Glutamatergic neuron (in vitro differentiated cells): ENCODE measurements at regions not wholly inside any gene's neighbourhood (a gene's known extent, or its start where the extent isn't known, plus 50 kb on each side); places are given as distances from the start of the nearest gene placed in this dataset.

Source experiments
- DNase-seq: peaks from one replicate; pipeline ENCODE4 v3.0.0; 2022
- H3K27ac Mint-ChIP-seq: one replicate; pipeline ENCODE4 v1.8.0; 2020; ENCODE audit warnings: mild to moderate bottlenecking, mixed read lengths, inconsistent platforms; ENCODE audit not compliant: unreplicated experiment
- H3K27me3 Mint-ChIP-seq: one replicate; pipeline ENCODE4 v1.8.0; 2020; ENCODE audit warnings: mild to moderate bottlenecking, moderate library complexity, mixed read lengths, inconsistent platforms; ENCODE audit not compliant: unreplicated experiment
- H3K36me3 Mint-ChIP-seq: one replicate; pipeline ENCODE4 v1.8.0; 2020; ENCODE audit warnings: mild to moderate bottlenecking, mixed read lengths, inconsistent platforms; ENCODE audit not compliant: unreplicated experiment
- H3K4me1 Mint-ChIP-seq: one replicate; pipeline ENCODE4 v1.8.0; 2020; ENCODE audit warnings: mild to moderate bottlenecking, low read depth, mixed read lengths, inconsistent platforms; ENCODE audit not compliant: unreplicated experiment
- H3K4me3 Mint-ChIP-seq: one replicate; pipeline ENCODE4 v1.8.0; 2020; ENCODE audit warnings: mild to moderate bottlenecking, mixed read lengths, inconsistent platforms; ENCODE audit not compliant: unreplicated experiment
- H3K9me3 Mint-ChIP-seq: one replicate; pipeline ENCODE4 v1.8.0; 2020; ENCODE audit warnings: mild to moderate bottlenecking, moderate library complexity, mixed read lengths, inconsistent platforms; ENCODE audit not compliant: unreplicated experiment
- TF ChIP-seq, protein P1 (sequence below): fragments of 200-600 bp; sonication (generic); IDR thresholded peaks from one replicate; pipeline ENCODE4 v1.5.0; 2021; ENCODE audit not compliant: partially characterized antibody, unreplicated experiment

GRCh38 chr12:128077917-128078298 is 189.1 kb upstream of the TMEM132C start:
- Mint-ChIP-seq H3K36me3 (peaks cover 7% of the 10 kb centered on the region), H3K9me3 (peaks cover 11% of the 10 kb centered on the region)
- TF ChIP-seq, protein P1, sequence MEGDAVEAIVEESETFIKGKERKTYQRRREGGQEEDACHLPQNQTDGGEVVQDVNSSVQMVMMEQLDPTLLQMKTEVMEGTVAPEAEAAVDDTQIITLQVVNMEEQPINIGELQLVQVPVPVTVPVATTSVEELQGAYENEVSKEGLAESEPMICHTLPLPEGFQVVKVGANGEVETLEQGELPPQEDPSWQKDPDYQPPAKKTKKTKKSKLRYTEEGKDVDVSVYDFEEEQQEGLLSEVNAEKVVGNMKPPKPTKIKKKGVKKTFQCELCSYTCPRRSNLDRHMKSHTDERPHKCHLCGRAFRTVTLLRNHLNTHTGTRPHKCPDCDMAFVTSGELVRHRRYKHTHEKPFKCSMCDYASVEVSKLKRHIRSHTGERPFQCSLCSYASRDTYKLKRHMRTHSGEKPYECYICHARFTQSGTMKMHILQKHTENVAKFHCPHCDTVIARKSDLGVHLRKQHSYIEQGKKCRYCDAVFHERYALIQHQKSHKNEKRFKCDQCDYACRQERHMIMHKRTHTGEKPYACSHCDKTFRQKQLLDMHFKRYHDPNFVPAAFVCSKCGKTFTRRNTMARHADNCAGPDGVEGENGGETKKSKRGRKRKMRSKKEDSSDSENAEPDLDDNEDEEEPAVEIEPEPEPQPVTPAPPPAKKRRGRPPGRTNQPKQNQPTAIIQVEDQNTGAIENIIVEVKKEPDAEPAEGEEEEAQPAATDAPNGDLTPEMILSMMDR: no peak

GRCh38 chr12:128078301-128078971 is 188.5 kb upstream of the TMEM132C start:
- no peak for DNase-seq
- peaks cover 7% of the 10 kb centered on the region for H3K36me3 Mint-ChIP-seq
- no peak overlapping the region for H3K4me3 Mint-ChIP-seq

More at GRCh38 chr12:128077917-128078298, 189.1 kb upstream of the TMEM132C start:
- DNase-seq: no peak
- H3K27ac Mint-ChIP-seq: no peak overlapping the region
- H3K4me1 Mint-ChIP-seq: no peaks in the 10 kb centered on the region
- H3K4me3 Mint-ChIP-seq: no peak overlapping the region
- H3K27me3 Mint-ChIP-seq: no peaks in the 10 kb centered on the region

GRCh38 chr12:128079446-128079845 is 187.5 kb upstream of the TMEM132C start:
- DNase-seq: no peak
- TF ChIP-seq, protein P1: no peak
- H3K9me3 Mint-ChIP-seq: peaks cover 10% of the 10 kb centered on the region
- H3K4me1 Mint-ChIP-seq: no peaks in the 10 kb centered on the region
- no peak overlapping the region for H3K4me3 Mint-ChIP-seq
- no peaks in the 10 kb centered on the region for H3K27me3 Mint-ChIP-seq
- peaks cover 7% of the 10 kb centered on the region for H3K36me3 Mint-ChIP-seq
- no peak overlapping the region for H3K27ac Mint-ChIP-seq

More at GRCh38 chr12:128078301-128078971, 188.5 kb upstream of the TMEM132C start:
- TF ChIP-seq, protein P1: no peak
- Mint-ChIP-seq H3K27me3 (no peaks in the 10 kb centered on the region), H3K9me3 (peaks cover 9% of the 10 kb centered on the region), H3K4me1 (no peaks in the 10 kb centered on the region), H3K27ac (no peak overlapping the region)

DNA sequence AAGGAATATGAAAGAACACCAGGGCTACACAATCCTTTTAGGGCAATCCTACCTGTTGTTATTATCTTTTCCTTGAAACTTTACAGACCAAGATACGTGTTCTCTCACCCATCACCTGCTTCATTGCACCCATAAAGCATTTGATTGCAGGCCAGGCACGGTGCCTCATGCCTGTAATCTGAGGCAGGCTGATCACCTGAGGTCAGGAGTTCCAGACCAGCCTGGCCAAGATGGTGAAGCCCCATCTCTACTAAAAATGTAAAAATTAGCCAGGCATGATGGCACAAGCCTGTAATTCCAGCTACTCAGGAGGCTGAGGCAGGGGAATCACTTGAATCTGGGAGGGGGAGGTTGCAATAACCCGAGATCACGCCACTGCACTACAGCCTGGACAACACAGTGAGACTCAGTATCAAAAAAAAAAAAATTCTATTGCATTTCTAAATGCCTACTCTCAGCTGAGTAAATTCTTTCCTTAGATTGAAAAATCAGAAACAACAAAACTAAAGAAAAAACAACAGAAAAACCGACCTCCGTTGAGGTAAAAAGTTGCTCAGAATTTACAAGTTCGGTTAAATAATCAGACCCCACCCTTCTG is 183.7 kb upstream of the TMEM132C start:
- TF ChIP-seq, protein P1: no peak
- H3K36me3 Mint-ChIP-seq: no peaks in the 10 kb centered on the region
- no peaks in the 10 kb centered on the region for H3K27me3 Mint-ChIP-seq
- no peak overlapping the region for H3K4me3 Mint-ChIP-seq
- no peaks in the 10 kb centered on the region for H3K4me1 Mint-ChIP-seq
- DNase-seq: no peak
- H3K27ac Mint-ChIP-seq: no peak overlapping the region
- H3K9me3 Mint-ChIP-seq: peaks cover 5% of the 10 kb centered on the region

GRCh38 chr12:128088926-128089325 is 178.0 kb upstream of the TMEM132C start:
- Mint-ChIP-seq H3K27me3 (no peaks in the 10 kb centered on the region), H3K27ac (no peak overlapping the region), H3K9me3 (peaks cover 1% of the 10 kb centered on the region), H3K36me3 (peaks cover 4% of the 10 kb centered on the region), H3K4me1 (no peaks in the 10 kb centered on the region), H3K4me3 (no peak overlapping the region)
- TF ChIP-seq, protein P1: no peak
- no peak for DNase-seq
